Upper lobe of left lung (tissue), 6 donors: ENCODE measurements at regions not wholly inside any gene's neighbourhood (a gene's known extent, or its start where the extent isn't known, plus 50 kb on each side); places are given as distances from the start of the nearest gene placed in this dataset.
"Not testable (repeated sequence)": the region's sequence is repeated elsewhere in the genome, so short reads cannot be mapped to it uniquely, and the experiment has no call there.

Experiments
- ATAC-seq, 2 donors: fragments of 200-7000 bp; cut with Tn5 transposase; one replicate each; pipeline ENCODE4 v1.9.1; 2022; ENCODE audit warnings: mild to moderate bottlenecking in 2 of 2, moderate library complexity in 2 of 2; ENCODE audit not compliant: low FRiP score in 2 of 2
- DNase-seq, 2 donors: peaks; one replicate each; pipeline ENCODE4 v3.0.0-alpha.2; 2019 to 2020
- H3K27ac ChIP-seq, 4 donors: fragments of 200-600 bp; sonication (generic); one replicate each; pipeline ENCODE4 v1.5.1; 2016 to 2019
- H3K27me3 ChIP-seq, 4 donors: fragments of 200-600 bp; sonication (generic); one replicate each; pipeline ENCODE4 v1.5.1; 2017 to 2019
- H3K36me3 ChIP-seq, 4 donors: fragments of 200-600 bp; sonication (generic); one replicate each; pipeline ENCODE4 v1.5.1; 2016 to 2019
- H3K4me1 ChIP-seq, 4 donors: fragments of 200-600 bp; sonication (generic); one replicate each; pipeline ENCODE4 v1.5.1; 2018 to 2019
- H3K4me3 ChIP-seq, 4 donors: fragments of 200-600 bp; sonication (generic); one replicate each; pipeline ENCODE4 v1.5.1; 2017 to 2019; ENCODE audit warnings: mild to moderate bottlenecking in 2 of 4, moderate library complexity in 1 of 4
- H3K9me3 ChIP-seq, 4 donors: fragments of 200-600 bp; sonication (generic); one replicate each; pipeline ENCODE4 v1.5.1; 2018 to 2019
- CTCF ChIP-seq, 6 experiments: fragments of 450-650 bp in 4 of 6; fragments of 200-600 bp in 2 of 6; sonication (generic) in 2 of 6; IDR thresholded peaks; one replicate each; pipeline ENCODE4 v1.5.1; 2016 to 2019; ENCODE audit warnings: antibody characterized with exemption in 6 of 6
- EP300 ChIP-seq, 4 donors: sonication (generic); formaldehyde crosslinking; IDR thresholded peaks; one replicate each; pipeline ENCODE4 v1.5.1; 2017; ENCODE audit warnings: antibody characterized with exemption in 4 of 4, control low read depth in 2 of 4
- POLR2A ChIP-seq, 4 donors: fragments of 450-650 bp; IDR thresholded peaks; one replicate each; pipeline ENCODE4 v1.5.1; 2016 to 2017; ENCODE audit warnings: antibody characterized with exemption in 4 of 4, mild to moderate bottlenecking in 2 of 4
- POLR2AphosphoS5 ChIP-seq, 2 donors: sonication (generic); formaldehyde crosslinking; IDR thresholded peaks; one replicate each; pipeline ENCODE4 v1.5.1; 2017; ENCODE audit warnings: antibody characterized with exemption in 2 of 2
- WGBS, 2 donors: methylation state at CpG; one replicate each; pipeline ENCODE4 v1.1.5; 2017 to 2018; 5-methylcytosine and 5-hydroxymethylcytosine counted together
- donor health status: DM: no; HTN: no; CAD: no; lungs with moderate emphysema.
- donor health status: DM: no; HTN: yes; CAD: no; lungs with severe emphysema.

GRCh38 chr14:105978618-105979295 is 452.4 kb downstream of the TMEM121 start:
- H3K4me1 ChIP-seq: no peaks in the 10 kb centered on the region
- WGBS, 2 donors: 89 to 90% methylated on average over 26 of the region's 26 CpGs
- no peaks in the 10 kb centered on the region for H3K9me3 ChIP-seq
- no peaks in the 10 kb centered on the region for H3K27me3 ChIP-seq
- no peak overlapping the region for H3K27ac ChIP-seq
- no peaks in the 10 kb centered on the region for H3K36me3 ChIP-seq
- no peak overlapping the region for H3K4me3 ChIP-seq
- TF ChIP-seq EP300 (IDR thresholded peaks at IDR 0.05) (no peak), CTCF (IDR thresholded peaks at IDR 0.05) (no peak), POLR2AphosphoS5 (IDR thresholded peaks at IDR 0.05) (no peak), POLR2A (IDR thresholded peaks at IDR 0.05) (no peak)
- DNase-seq (peak in 1 of 2 donors; percentile 44), ATAC-seq (no peak)

- Histone ChIP-seq H3K36me3 (no peaks in the 10 kb centered on the region), H3K27me3 (no peaks in the 10 kb centered on the region), H3K27ac (no peak overlapping the region), H3K9me3 (no peaks in the 10 kb centered on the region), H3K4me1 (no peaks in the 10 kb centered on the region), H3K4me3 (no peak overlapping the region)
- no peak for TF ChIP-seq POLR2AphosphoS5 (IDR thresholded peaks at IDR 0.05)
- TF ChIP-seq POLR2A (IDR thresholded peaks at IDR 0.05): no peak
- TF ChIP-seq CTCF (IDR thresholded peaks at IDR 0.05): no peak
- TF ChIP-seq EP300 (IDR thresholded peaks at IDR 0.05): no peak
- 74 to 84% methylated on average over 9 of the region's 9 CpGs for WGBS, 2 donors
- ATAC-seq: no peak
- no peak for DNase-seq
These were observed 453.1 kb downstream of the TMEM121 start for GRCh38 chr14:105979446-105979845.

GRCh38 chr14:105980224-105980623 is 453.8 kb downstream of the TMEM121 start:
- 64 to 72% methylated on average over 10 of the region's 10 CpGs for WGBS, 2 donors
- H3K27me3 ChIP-seq: no peaks in the 10 kb centered on the region
- no peak for TF ChIP-seq EP300 (IDR thresholded peaks at IDR 0.05)
- TF ChIP-seq POLR2AphosphoS5 (IDR thresholded peaks at IDR 0.05): no peak
- no peak for TF ChIP-seq POLR2A (IDR thresholded peaks at IDR 0.05)
- no peak for TF ChIP-seq CTCF (IDR thresholded peaks at IDR 0.05)

GRCh38 chr14:105981517-105982302 is 455.3 kb downstream of the TMEM121 start:
- 55 to 62% methylated on average over 8 of the region's 8 CpGs for WGBS, 2 donors
- H3K27ac ChIP-seq, DNase-seq, ATAC-seq, H3K36me3 ChIP-seq, H3K4me3 ChIP-seq, H3K4me1 ChIP-seq, H3K27me3 ChIP-seq, H3K9me3 ChIP-seq: not testable (repeated sequence)

More at GRCh38 chr14:105980224-105980623, 453.8 kb downstream of the TMEM121 start:
- H3K4me3 ChIP-seq: no peak overlapping the region
- H3K36me3 ChIP-seq: no peaks in the 10 kb centered on the region
- no peak overlapping the region for H3K27ac ChIP-seq
- H3K9me3 ChIP-seq: no peaks in the 10 kb centered on the region
- DNase-seq (no peak), ATAC-seq (no peak)
- no peaks in the 10 kb centered on the region for H3K4me1 ChIP-seq

GRCh38 chr14:105982664-105983063 is 456.3 kb downstream of the TMEM121 start:
- Histone ChIP-seq H3K4me1 (no peaks in the 10 kb centered on the region), H3K9me3 (no peaks in the 10 kb centered on the region), H3K27me3 (no peaks in the 10 kb centered on the region), H3K27ac (no peak overlapping the region), H3K4me3 (no peak overlapping the region), H3K36me3 (no peaks in the 10 kb centered on the region)
- TF ChIP-seq POLR2A (IDR thresholded peaks at IDR 0.05) (no peak), POLR2AphosphoS5 (IDR thresholded peaks at IDR 0.05) (no peak), CTCF (IDR thresholded peaks at IDR 0.05) (no peak), EP300 (IDR thresholded peaks at IDR 0.05) (no peak)
- no peak for DNase-seq
- WGBS, 2 donors: 87 to 96% methylated on average over 4 to 8 of the region's 8 CpGs
- no peak for ATAC-seq
